Muscle of back (tissue), 3 donors: ENCODE measurements at regions not wholly inside any gene's neighbourhood (a gene's known extent, or its start where the extent isn't known, plus 50 kb on each side); places are given as distances from the start of the nearest gene placed in this dataset.
A peak's percentile ranks its signal among the peaks of the same experiment; 100 is the strongest.
"Not testable (repeated sequence)": the region's sequence is repeated elsewhere in the genome, so short reads cannot be mapped to it uniquely, and the experiment has no call there.

Experiments used
- DNase-seq, 3 donors: peaks; one replicate each; pipeline versions ENCODE4 v3.0.0 to v3.0.0-alpha.2; 2013

DNA sequence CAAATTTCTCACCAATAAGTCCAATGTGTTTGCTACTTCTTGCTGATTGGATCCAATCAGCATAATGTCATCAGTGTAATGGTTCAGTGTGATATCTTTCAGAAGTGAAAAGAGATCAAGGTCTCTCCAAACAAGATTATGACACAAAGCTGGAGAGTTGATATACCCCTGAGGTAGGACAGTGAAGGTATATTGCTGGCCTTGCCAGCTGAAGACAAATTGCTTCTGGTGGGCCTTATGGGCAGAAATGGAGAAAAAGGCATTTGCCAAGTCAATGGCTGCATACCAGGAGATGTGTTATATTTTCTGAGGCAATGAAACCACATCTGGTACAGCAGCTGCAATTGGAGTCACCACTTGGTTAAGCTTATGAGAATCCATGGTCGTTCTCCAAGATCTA lies 131.7 kb upstream of the PCBD1 start:
- DNase-seq: not testable (repeated sequence)

DNA sequence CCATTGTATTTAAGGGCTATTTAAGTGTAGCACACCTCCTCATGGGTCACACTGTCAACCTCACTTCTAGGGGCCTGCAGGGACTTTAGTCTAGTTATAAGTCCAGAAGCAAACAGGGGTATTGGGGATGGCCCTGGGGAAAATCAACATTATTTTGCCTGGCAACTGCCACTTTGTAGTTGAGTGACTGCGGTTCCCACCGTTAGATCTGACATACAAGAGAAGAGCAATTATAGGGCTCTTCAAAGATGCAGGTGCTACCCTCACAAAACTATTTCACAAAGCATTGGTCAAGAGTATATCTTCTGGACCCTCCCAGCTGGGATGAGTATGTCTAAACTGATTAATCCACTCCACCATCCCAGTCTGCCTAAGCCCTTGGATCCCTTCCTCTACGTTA lies 133.0 kb upstream of the PCBD1 start:
- no peak for DNase-seq

DNA sequence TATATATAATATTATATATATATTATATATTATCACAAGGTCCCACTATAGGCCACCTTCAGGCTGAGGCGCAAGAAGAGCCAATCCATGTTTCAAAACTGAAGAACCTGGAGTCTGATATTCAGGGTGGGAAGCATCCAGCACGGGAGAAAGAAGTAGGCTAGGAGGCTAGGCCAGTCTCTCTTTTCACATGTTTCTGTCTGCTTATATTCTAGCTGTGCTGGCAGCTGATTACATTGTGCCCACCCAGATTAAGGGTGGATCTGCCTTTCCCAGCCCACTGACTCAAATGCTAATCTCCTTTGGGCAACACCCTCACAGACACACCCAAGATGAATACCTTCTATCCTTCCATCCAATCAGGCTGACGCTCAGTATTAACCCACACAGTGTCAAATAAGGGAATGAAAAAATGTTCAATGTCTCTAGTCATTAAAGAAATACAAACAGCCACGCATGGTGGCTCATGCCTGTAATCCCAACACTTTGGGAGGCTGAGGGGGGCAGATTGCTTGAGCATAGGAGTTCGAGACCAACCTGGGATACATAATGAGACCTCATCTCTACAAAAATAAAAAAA lies 135.4 kb upstream of the PCBD1 start:
- DNase-seq: no peak

DNA sequence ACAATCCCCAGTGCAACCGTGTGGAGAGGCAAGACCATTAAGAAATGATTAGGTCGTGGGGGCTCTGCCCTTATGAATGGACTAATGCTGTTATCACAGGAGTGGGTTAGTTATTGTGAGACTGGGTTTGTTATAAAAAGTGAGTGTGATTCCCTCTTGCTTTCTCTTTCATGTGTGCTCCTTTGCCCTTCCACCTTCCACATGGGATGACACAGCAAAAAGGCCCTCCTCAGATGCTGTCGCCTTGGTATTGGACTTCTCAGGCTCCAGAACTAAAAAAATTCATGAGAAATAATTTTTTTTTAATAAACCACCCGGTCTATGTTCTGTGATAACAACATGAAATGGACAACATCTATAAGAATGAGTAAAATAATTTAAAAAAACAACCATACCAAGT lies 136.1 kb upstream of the PCBD1 start:
- no peak for DNase-seq

DNA sequence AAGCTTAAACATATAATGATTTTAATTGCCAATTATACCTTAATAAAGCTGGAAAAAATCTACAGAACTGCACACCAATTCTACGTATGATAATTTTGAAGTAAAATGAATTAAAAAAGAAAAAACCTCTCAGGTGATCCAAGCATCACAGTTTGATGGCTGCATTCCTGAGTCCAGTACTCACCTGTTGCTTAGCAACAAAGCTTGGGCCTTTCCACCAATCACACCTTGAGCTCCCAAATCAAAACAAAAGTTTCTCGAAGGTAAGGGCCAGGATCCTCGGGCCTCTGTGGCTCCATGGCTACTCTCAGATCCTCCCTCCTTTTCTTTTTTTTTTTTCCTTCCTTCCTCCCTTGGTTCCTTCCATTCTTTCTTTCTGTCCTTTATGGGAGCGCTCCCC lies 137.2 kb upstream of the PCBD1 start:
- DNase-seq: no peak

DNA sequence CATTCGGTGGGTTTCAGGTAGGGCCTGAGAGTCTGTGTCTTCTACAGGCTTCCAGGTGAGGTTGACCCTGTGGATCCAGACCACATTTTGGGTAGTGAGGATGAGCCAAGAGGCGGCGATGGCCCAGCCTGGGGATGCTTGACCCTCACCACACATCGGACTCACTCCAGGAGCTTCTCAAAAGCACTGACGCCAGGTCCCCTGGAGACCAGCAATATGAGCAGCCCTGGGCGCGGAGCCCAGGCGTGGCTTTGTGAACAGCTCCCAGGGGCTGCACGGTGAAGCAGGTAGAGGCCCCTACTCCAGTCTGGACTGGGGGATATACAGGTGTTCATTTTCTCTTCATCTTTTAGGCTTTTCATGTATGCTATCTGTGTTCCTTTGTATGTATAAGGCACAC lies 139.7 kb upstream of the PCBD1 start:
- no peak for DNase-seq

DNA sequence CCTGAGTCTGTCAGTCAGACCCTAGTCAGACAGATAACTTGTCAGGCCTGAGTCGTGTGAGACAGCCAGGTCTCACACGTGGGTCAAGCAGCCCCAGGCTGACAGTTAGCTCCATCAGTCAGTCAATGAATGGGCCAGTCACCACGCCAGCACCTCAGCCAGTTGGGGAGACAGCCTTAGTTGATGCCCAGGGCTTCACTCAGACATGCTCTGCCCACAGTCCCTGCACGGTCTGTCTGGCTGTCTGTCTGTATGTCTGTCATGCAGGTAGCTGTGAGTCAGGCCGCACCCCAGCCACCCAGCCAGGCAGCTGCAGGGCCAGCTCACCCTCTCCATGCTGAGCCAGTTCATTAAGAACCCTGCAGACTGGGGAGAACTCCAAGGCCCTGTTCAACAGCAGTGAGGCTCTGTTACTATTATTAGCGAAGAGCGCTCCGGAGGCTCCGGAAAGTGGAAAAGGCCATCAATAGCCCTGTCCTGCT lies 141.1 kb upstream of the PCBD1 start:
- no peak for DNase-seq

DNA sequence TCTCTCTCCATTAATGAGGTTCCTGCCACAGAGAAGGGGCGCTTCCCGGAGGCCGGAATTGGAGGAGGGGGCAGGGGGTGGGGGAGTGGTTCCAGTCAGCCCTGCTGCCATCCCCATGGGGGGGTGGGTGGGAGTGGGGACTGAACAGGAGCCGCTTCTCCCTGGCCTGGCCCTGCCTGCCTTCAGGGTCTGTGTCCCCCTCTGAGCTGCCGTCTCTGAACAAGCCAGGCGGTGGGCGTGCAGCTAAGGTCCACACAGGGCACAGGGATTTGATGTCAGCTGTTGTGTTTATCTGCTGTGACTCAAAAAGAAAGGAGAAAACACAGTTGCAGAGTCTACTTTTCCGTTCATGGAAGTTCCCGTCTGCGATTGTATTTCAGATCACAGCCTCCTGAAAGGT lies 141.5 kb upstream of the PCBD1 start:
- no peak for DNase-seq

DNA sequence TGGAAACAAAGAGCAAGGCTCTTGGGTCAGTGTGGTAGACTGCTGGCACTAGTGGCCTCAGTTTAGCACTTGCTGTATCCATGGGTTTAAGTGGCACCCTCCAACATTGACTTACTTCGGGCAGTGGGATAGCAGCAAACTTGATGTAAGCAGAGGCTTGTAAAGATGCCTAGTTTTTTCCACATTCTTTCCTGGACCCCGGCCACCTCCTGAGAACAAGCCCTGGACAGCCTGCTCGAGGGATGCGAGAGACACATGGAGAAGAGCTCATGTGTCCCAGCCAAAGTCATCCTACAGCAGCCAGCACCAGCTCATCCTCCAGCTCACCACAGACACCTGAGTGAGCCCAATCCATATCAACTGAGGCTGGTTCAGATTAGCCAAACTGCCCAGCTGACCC lies 142.7 kb upstream of the PCBD1 start:
- peak; percentile 12 to 74 (median 43) for DNase-seq

DNA sequence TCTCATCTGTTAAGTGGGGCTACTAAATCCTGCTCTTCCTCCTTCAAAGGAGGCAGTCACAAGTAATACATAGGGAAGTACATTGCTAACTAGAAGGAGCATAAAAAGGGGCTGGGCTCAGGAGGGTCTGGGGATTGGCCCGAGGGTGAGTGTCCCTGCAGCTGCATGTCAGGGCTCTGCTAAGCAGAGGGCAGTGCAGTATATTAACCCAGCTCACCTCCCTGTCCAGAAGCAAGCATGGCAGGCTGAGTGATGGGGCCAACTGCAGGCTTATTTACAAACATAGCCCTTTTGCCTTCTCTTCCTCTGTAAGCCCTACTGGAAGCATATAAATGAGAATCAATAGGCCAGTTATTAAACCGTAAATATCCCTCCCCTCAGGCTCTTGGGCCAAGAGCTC lies 143.2 kb upstream of the PCBD1 start:
- DNase-seq: peak; percentile 23 to 50 (median 43)

DNA sequence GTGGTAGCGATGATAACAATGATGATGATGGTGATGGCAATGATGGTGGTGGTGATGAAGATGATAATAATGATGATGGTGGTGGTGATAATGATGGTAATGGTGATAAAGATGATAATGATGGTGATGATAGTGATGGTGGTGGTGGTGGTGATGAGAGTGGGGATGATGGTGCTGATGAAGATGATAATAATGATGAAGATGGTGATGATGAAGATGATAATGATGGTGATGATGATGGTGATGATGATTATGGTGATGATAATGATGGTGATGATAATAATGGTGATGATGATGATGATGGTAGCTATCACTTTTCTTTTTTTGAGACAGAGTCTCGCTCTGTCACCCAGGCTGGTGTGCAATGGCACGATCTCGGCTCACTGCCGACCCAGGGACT lies 144.5 kb upstream of the PCBD1 start:
- DNase-seq: no peak

DNA sequence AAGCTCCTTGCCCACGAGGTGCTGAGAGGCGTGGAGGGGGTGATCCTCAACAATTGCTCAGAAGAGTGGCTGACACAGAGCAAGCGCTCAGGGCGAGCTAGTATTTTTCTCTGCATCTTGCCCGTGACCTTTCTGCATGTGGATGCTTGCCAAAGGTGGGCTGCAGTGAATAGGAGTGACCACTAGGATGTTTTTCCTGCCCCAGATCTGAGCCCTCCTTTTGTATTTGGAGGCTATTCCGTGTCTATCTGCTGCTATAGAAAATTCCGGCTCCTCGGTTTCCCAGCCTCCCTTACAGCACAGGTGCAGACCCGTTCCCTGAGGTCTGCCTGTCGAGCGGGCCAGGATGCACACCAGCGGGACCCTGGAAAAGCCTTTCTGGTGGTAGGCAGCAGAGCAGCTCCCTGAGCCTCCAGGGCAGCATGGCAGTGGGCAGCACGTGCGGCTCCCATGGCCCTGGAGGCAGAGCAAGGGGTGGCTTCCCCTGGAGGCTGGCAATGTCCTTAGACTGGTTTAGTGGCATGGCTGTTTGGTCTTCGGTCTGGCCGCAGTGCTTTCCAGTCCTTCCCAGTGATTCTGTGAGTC lies 145.1 kb upstream of the PCBD1 start:
- DNase-seq: no peak

DNA sequence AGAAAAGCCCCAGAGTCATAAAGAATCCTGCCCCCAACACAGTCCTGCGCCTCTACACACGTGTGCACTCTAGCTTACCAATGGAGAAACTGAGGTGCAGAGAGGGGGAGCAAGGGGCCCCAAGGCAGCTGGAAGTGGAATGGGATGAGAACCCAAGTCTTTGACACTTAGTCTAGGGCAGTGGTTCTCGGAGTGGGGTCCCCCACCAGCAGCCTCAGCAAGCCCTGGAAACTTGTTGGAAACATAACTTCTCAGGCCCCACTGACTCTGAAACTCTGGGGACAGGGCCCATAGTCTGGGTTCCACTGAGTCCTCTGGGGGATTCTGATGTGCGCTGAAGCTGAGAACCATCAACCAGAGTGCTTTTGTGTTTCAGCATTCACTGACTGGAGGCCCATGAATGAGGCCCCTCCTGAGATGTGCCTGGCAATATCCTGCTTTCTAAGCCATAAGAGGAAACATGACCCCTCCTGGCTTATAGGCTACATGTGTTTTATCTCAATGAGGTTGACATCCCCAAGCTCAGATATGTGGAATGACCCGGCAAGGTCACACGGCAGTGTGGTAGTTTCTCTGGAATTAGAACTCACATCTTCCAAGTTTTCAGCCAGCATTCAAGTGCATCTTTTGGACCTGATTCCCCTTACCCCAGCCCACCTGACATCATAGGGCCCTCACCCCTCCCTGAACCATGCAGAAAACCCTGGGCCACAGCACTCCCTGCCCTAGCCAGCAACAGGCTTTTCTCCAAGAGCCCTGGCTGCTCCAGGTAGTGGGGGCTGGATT lies 147.3 kb upstream of the PCBD1 start:
- DNase-seq: no peak

DNA sequence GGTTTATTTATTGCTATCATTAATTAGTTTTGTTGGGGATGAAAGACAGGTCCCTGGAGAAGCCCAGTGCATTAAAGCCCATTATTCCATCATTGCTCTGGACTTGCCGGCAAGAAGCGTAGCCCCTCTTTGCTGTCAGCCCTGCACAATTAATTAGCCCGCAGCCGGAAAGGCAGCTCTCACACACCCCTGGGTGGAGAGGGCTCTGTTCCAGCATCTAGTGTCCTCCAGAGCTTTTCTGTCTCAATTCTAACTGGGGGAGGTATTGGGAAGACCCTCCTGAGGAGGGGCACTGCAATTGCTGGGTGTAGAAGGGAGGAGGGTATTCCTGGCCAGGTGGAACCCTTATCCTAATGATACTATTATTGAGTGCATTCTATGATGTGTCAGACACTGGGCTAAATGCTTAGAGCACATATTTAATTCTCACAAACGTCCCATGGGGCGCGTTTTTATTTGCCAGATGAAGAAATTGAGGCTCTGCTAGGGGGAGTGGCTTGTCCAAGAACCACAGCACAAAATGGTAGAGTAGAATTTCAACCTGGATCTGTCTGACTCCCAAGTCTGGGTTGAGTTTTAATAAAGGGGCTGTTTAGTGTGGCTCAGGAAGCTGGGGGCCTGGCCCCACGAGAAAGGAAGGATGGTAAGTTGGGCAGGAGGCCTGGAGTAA lies 148.1 kb upstream of the PCBD1 start:
- no peak for DNase-seq

DNA sequence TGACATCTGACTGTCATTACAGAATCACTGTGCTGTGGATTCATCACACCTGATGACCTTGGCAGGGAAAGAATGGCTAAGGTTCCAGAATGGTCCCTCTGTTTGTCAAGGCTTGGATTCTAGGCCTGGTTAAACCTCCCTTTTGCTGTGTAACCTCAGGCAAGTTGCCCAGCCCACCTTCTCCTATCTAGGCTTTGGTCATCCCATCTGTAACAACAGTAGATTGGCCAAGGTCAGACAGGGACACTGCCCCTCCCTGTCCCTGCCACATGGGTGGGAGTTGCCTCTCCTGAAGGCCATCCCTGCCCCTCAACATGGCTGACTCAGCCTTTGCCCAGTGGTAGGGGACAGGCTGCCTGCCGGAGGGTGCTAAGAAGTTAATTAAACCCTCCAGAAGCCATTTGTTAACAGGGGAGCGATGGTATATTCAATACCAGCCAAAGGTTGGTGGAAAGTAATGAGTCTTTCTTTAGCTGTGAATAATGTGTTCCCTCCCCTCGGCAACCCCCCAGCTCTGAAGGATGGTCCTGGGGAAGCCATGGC lies 149.8 kb upstream of the PCBD1 start:
- no peak for DNase-seq

DNA sequence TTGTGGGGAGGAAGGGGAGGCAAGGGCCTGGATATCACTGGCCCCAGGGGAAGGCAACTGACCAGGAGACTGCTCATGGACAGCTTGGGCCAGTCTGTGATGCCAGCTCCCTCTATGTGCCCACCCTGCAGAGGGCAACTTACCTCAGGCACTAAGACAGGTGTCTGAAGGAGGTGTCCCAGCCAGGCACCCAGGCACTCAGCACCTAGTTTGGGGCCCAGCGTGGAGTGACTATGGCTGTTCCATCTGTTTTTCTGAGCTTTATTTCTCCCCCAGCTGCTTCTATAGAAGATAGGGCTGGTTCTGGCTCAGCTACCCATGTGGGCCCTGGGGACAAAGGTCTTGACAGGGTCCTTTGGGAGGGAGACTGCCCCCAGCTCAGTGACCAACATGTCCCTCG lies 150.6 kb upstream of the PCBD1 start:
- no peak for DNase-seq

DNA sequence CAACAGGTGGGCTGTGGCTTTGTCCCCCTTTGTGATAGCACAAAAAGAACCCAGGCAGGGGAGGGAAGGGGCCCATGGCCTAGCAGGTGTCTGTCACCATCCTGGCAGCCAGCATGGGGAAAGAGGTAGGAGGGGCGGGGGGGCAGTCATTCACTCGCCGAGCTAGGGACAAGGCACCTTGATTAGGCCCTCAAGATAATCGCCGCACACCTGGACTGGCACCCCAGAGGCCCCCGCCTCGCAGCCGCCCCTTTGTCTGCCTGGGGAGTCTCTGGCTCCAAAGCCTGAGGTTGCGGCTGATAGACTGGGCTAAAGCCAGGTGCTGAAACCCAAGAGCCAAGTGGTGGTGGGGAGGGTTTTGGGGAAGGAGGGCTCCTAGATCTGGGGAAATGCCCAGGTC lies 151.2 kb upstream of the PCBD1 start:
- DNase-seq: no peak

DNA sequence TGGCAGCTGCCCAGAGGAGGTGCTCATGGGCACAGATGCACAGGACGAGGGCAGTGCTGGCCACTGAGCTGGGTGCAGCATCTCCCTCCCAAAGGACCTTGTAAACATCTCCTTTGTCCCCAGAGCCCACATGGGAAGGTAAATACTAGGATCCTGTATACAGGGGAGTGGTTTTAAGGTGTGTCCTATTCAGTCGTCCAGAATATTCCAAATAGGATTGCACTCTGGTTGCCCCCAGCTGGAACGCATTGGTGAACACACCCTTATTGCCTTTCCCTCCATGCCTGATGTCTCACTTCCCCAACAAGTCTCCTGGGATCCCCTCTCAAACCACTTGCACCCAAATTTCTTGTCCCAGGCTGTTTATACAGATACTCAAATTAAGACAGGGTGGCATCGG lies 152.0 kb upstream of the PCBD1 start:
- no peak for DNase-seq

DNA sequence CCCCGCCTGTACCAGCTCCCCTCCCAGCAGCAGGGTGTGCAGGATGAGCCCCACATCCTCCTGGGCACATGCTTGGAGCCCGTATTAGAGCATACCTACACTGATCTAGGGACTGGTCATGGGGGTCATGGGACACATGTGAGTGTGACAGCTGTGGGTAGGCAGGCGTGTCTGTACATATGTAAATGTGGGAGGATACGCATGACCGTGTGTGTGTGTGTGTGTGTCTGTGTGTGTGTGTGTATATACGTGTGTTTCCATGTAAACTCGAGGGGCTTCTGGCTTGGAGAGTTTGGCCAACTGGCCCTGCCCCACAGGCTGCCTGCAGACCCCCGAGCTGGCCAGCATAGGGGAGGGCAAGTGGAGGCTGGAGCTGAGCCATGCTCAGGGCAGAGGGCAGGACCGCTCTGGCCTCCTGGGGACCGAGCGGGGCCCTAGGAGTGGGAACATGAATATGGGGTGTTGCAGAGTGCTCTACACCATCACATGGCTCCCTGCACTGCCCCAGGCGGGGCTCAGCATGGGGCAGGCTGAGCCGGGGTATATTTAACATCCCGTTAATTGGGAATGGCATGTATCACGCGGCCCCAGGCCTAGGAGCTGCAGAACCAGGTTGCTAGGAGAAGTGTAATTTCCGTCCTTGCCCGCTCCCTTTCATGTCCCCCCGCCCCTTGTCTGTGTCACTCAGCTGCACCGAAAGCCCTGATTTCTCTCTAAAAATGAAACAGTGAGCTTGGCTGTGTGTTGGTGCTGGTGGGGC lies 152.7 kb upstream of the PCBD1 start:
- DNase-seq: no peak

DNA sequence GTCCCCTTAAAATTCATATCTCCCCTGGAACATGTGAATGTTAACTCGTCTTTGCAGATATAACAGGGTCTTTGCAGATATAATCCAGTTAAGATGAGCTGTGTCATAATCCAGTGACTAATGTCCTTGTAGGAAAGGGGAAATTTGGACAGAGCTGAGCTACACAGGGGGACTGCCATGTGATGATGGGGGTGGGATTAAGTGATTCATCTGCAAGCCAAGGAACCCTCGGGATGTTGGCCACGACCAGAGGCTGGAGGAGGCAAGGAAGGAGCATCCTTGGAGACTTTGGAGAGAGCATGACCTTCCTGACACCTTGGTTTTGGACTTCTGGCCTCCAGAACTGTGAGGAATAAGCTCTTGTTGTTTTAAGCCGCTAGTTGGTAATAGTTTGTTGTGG lies 153.9 kb upstream of the PCBD1 start:
- no peak for DNase-seq

DNA sequence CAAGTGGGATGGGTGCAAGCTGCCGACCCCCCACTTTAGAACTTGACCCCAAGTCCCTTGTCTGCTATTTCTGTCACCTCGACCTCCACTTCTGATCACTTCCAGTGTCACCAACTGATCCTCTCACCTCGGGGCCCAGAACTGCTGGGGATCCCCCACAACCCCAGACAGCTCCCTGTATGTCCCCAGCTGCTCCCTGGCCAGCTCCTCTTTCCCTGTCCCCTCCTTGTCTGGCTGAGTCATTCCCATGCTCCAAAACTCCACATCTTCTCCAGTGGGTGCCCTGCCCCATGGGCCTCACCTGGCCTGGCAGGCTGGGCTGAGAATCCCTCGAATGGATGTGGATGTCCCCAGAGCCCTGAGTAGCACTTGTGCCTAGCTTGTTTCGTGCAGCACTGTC lies 154.3 kb upstream of the PCBD1 start:
- DNase-seq: no peak

DNA sequence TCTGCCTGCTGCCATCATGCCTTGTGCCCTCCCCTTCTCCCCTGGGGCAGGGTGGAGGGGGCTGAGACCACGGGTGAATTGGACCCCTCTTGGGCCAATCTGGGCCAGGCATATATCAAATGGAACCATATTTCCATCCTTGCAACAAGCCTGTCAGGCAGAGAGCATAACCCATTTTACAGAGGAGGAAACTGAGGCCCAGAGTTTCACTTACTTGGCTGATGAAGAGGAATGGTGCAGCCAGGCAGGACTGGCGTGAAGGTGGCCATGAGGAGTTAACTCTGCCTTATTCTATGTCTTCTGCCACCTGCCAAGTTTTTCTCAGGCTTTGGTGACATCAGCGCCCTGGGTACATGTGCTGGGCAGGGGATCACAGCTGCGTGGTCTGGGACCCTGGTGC lies 155.5 kb upstream of the PCBD1 start:
- DNase-seq: no peak
